ENCODE measurements at regions not wholly inside any gene's neighbourhood (a gene's known extent, or its start where the extent isn't known, plus 50 kb on each side); places are given as distances from the start of the nearest gene placed in this dataset.

GRCh38 chr2:15844211-15844801 lies 96.0 kb upstream of the MYCN start:
- Histone ChIP-seq H3K36me3 (ENCODE audit: insufficient read depth, low read length) (no peaks in the 10 kb centered on the region), H3K27ac (ENCODE audit: low read depth, low read length) (no peak overlapping the region), H3K4me1 (ENCODE audit: insufficient read depth, low read length) (no peaks in the 10 kb centered on the region), H3K9ac (ENCODE audit: low read depth, low read length) (no peak overlapping the region), H3K4me3 (ENCODE audit: low read length) (no peak overlapping the region), H3K9me3 (ENCODE audit: insufficient read depth, low read depth, low read length) (no peaks in the 10 kb centered on the region), H3K27me3 (ENCODE audit: insufficient read depth, low read length) (no peaks in the 10 kb centered on the region)
- 85% methylated on average over 11 of the region's 11 CpGs for WGBS

- no peaks in the 10 kb centered on the region for H3K9me3 ChIP-seq (ENCODE audit: insufficient read depth, low read depth, low read length)
- H3K36me3 ChIP-seq (ENCODE audit: insufficient read depth, low read length): no peaks in the 10 kb centered on the region
- no peak overlapping the region for H3K4me3 ChIP-seq (ENCODE audit: low read length)
- H3K4me1 ChIP-seq (ENCODE audit: insufficient read depth, low read length): no peaks in the 10 kb centered on the region
- no peaks in the 10 kb centered on the region for H3K27me3 ChIP-seq (ENCODE audit: insufficient read depth, low read length)
- WGBS: 86% methylated on average over 3 of the region's 3 CpGs
- no peak overlapping the region for H3K9ac ChIP-seq (ENCODE audit: low read depth, low read length)
- no peak overlapping the region for H3K27ac ChIP-seq (ENCODE audit: low read depth, low read length)
Observed at GRCh38 chr2:15845294-15845693, 95.1 kb upstream of the MYCN start.

GRCh38 chr2:15845737-15846405 lies 94.5 kb upstream of the MYCN start:
- H3K9ac ChIP-seq (ENCODE audit: low read depth, low read length): no peak overlapping the region
- no peaks in the 10 kb centered on the region for H3K9me3 ChIP-seq (ENCODE audit: insufficient read depth, low read depth, low read length)
- H3K4me3 ChIP-seq (ENCODE audit: low read length): no peak overlapping the region
- WGBS: 87% methylated on average over 10 of the region's 10 CpGs
- H3K27ac ChIP-seq (ENCODE audit: low read depth, low read length): no peak overlapping the region
- no peaks in the 10 kb centered on the region for H3K36me3 ChIP-seq (ENCODE audit: insufficient read depth, low read length)
- H3K4me1 ChIP-seq (ENCODE audit: insufficient read depth, low read length): no peaks in the 10 kb centered on the region
- no peaks in the 10 kb centered on the region for H3K27me3 ChIP-seq (ENCODE audit: insufficient read depth, low read length)

- Histone ChIP-seq H3K4me1 (ENCODE audit: insufficient read depth, low read length) (no peaks in the 10 kb centered on the region), H3K27ac (ENCODE audit: low read depth, low read length) (no peak overlapping the region), H3K9ac (ENCODE audit: low read depth, low read length) (no peak overlapping the region), H3K27me3 (ENCODE audit: insufficient read depth, low read length) (no peaks in the 10 kb centered on the region), H3K36me3 (ENCODE audit: insufficient read depth, low read length) (no peaks in the 10 kb centered on the region), H3K9me3 (ENCODE audit: insufficient read depth, low read depth, low read length) (no peaks in the 10 kb centered on the region), H3K4me3 (ENCODE audit: low read length) (no peak overlapping the region)
- WGBS: 95% methylated on average over 8 of the region's 8 CpGs
Observed at GRCh38 chr2:15846626-15847025, 93.7 kb upstream of the MYCN start.

GRCh38 chr2:15850534-15850933 lies 89.8 kb upstream of the MYCN start:
- Histone ChIP-seq H3K27me3 (ENCODE audit: insufficient read depth, low read length) (no peaks in the 10 kb centered on the region), H3K9me3 (ENCODE audit: insufficient read depth, low read depth, low read length) (no peaks in the 10 kb centered on the region), H3K9ac (ENCODE audit: low read depth, low read length) (no peak overlapping the region), H3K4me1 (ENCODE audit: insufficient read depth, low read length) (no peaks in the 10 kb centered on the region), H3K27ac (ENCODE audit: low read depth, low read length) (no peak overlapping the region), H3K4me3 (ENCODE audit: low read length) (no peak overlapping the region), H3K36me3 (ENCODE audit: insufficient read depth, low read length) (no peaks in the 10 kb centered on the region)
- 100% methylated on average over 1 of the region's 1 CpG for WGBS

- no peaks in the 10 kb centered on the region for H3K27me3 ChIP-seq (ENCODE audit: insufficient read depth, low read length)
- 92% methylated on average over 9 of the region's 10 CpGs for WGBS
Observed at GRCh38 chr2:15851076-15851693, 89.2 kb upstream of the MYCN start.

GRCh38 chr2:15852811-15853210 lies 87.5 kb upstream of the MYCN start:
- 100% methylated on average over 1 of the region's 2 CpGs for WGBS

More at GRCh38 chr2:15851076-15851693, 89.2 kb upstream of the MYCN start:
- H3K27ac ChIP-seq (ENCODE audit: low read depth, low read length): no peak overlapping the region
- no peak overlapping the region for H3K4me3 ChIP-seq (ENCODE audit: low read length)
- H3K4me1 ChIP-seq (ENCODE audit: insufficient read depth, low read length): no peaks in the 10 kb centered on the region
- no peaks in the 10 kb centered on the region for H3K9me3 ChIP-seq (ENCODE audit: insufficient read depth, low read depth, low read length)
- H3K36me3 ChIP-seq (ENCODE audit: insufficient read depth, low read length): no peaks in the 10 kb centered on the region
- no peak overlapping the region for H3K9ac ChIP-seq (ENCODE audit: low read depth, low read length)

GRCh38 chr2:15853903-15854302 lies 86.4 kb upstream of the MYCN start:
- WGBS: 95% methylated on average over 2 of the region's 3 CpGs
- Histone ChIP-seq H3K36me3 (ENCODE audit: insufficient read depth, low read length) (no peaks in the 10 kb centered on the region), H3K9ac (ENCODE audit: low read depth, low read length) (no peak overlapping the region), H3K27ac (ENCODE audit: low read depth, low read length) (no peak overlapping the region), H3K4me1 (ENCODE audit: insufficient read depth, low read length) (no peaks in the 10 kb centered on the region), H3K9me3 (ENCODE audit: insufficient read depth, low read depth, low read length) (no peaks in the 10 kb centered on the region), H3K27me3 (ENCODE audit: insufficient read depth, low read length) (no peaks in the 10 kb centered on the region), H3K4me3 (ENCODE audit: low read length) (no peak overlapping the region)

More at GRCh38 chr2:15852811-15853210, 87.5 kb upstream of the MYCN start:
- no peak overlapping the region for H3K27ac ChIP-seq (ENCODE audit: low read depth, low read length)
- H3K36me3 ChIP-seq (ENCODE audit: insufficient read depth, low read length): no peaks in the 10 kb centered on the region
- no peaks in the 10 kb centered on the region for H3K27me3 ChIP-seq (ENCODE audit: insufficient read depth, low read length)
- no peak overlapping the region for H3K9ac ChIP-seq (ENCODE audit: low read depth, low read length)
- no peaks in the 10 kb centered on the region for H3K9me3 ChIP-seq (ENCODE audit: insufficient read depth, low read depth, low read length)
- H3K4me1 ChIP-seq (ENCODE audit: insufficient read depth, low read length): no peaks in the 10 kb centered on the region
- no peak overlapping the region for H3K4me3 ChIP-seq (ENCODE audit: low read length)

- Histone ChIP-seq H3K9me3 (ENCODE audit: insufficient read depth, low read depth, low read length) (no peaks in the 10 kb centered on the region), H3K36me3 (ENCODE audit: insufficient read depth, low read length) (no peaks in the 10 kb centered on the region), H3K27ac (ENCODE audit: low read depth, low read length) (no peak overlapping the region), H3K4me3 (ENCODE audit: low read length) (no peak overlapping the region), H3K9ac (ENCODE audit: low read depth, low read length) (no peak overlapping the region), H3K27me3 (ENCODE audit: insufficient read depth, low read length) (no peaks in the 10 kb centered on the region), H3K4me1 (ENCODE audit: insufficient read depth, low read length) (no peaks in the 10 kb centered on the region)
Observed at GRCh38 chr2:15855766-15856260, 84.5 kb upstream of the MYCN start.

- Histone ChIP-seq H3K4me3 (ENCODE audit: low read length) (no peak overlapping the region), H3K27me3 (ENCODE audit: insufficient read depth, low read length) (no peaks in the 10 kb centered on the region), H3K9me3 (ENCODE audit: insufficient read depth, low read depth, low read length) (no peaks in the 10 kb centered on the region), H3K9ac (ENCODE audit: low read depth, low read length) (no peak overlapping the region), H3K36me3 (ENCODE audit: insufficient read depth, low read length) (no peaks in the 10 kb centered on the region), H3K4me1 (ENCODE audit: insufficient read depth, low read length) (no peaks in the 10 kb centered on the region), H3K27ac (ENCODE audit: low read depth, low read length) (no peak overlapping the region)
- WGBS: 92% methylated on average over 3 of the region's 3 CpGs
Observed at GRCh38 chr2:15856318-15856717, 84.0 kb upstream of the MYCN start.

- 97% methylated on average over 6 of the region's 6 CpGs for WGBS
- H3K36me3 ChIP-seq (ENCODE audit: insufficient read depth, low read length): no peaks in the 10 kb centered on the region
- no peak overlapping the region for H3K9ac ChIP-seq (ENCODE audit: low read depth, low read length)
- no peaks in the 10 kb centered on the region for H3K27me3 ChIP-seq (ENCODE audit: insufficient read depth, low read length)
- no peaks in the 10 kb centered on the region for H3K9me3 ChIP-seq (ENCODE audit: insufficient read depth, low read depth, low read length)
- H3K27ac ChIP-seq (ENCODE audit: low read depth, low read length): no peak overlapping the region
- H3K4me3 ChIP-seq (ENCODE audit: low read length): no peak overlapping the region
- no peaks in the 10 kb centered on the region for H3K4me1 ChIP-seq (ENCODE audit: insufficient read depth, low read length)
Observed at GRCh38 chr2:15858466-15858865, 81.9 kb upstream of the MYCN start.

Data from HUES64 (cell line).